AG20443 (cell line): ENCODE measurements at regions not wholly inside any gene's neighbourhood (a gene's known extent, or its start where the extent isn't known, plus 50 kb on each side); places are given as distances from the start of the nearest gene placed in this dataset.
"Not testable (repeated sequence)": the region's sequence is repeated elsewhere in the genome, so short reads cannot be mapped to it uniquely, and the experiment has no call there.

Source experiments
- DNase-seq: peaks from one replicate; pipeline ENCODE4 v3.0.0; 2012; ENCODE audit warnings: low spot score, mixed read lengths

- no peak for DNase-seq
Observed at GRCh38 chr12:47610686-47611252, 95.1 kb downstream of the RPAP3 start.

- no peak for DNase-seq
Observed at GRCh38 chr12:47609806-47610205, 96.0 kb downstream of the RPAP3 start.

- not testable (repeated sequence) for DNase-seq
Observed at GRCh38 chr12:47608671-47609070, 97.2 kb downstream of the RPAP3 start.

- DNase-seq: no peak
Observed at GRCh38 chr12:47604221-47604873, 101.5 kb downstream of the RPAP3 start.

GRCh38 chr12:47602949-47603558 is 102.8 kb downstream of the RPAP3 start:
- DNase-seq: no peak

- DNase-seq: peak; percentile 61
Observed at GRCh38 chr12:47602325-47602724, 103.5 kb downstream of the RPAP3 start.

- no peak for DNase-seq
Observed at GRCh38 chr12:47601071-47601470, 104.8 kb downstream of the RPAP3 start.

GRCh38 chr12:47591795-47592194 is 114.0 kb downstream of the RPAP3 start:
- DNase-seq: no peak

- peak; percentile 65 for DNase-seq
Observed at GRCh38 chr12:47591361-47591791, 114.5 kb downstream of the RPAP3 start.

- peak; percentile 39 for DNase-seq
Observed at GRCh38 chr12:47590771-47591360, 115.0 kb downstream of the RPAP3 start.

GRCh38 chr12:47586952-47587669 is 118.7 kb downstream of the RPAP3 start:
- no peak for DNase-seq

GRCh38 chr12:47585507-47585906 is 120.3 kb downstream of the RPAP3 start:
- DNase-seq: no peak

GRCh38 chr12:47578836-47579235 is 127.0 kb downstream of the RPAP3 start:
- DNase-seq: no peak

- DNase-seq: peak; percentile 23
Observed at GRCh38 chr12:47577206-47577989, 128.4 kb downstream of the RPAP3 start.

- no peak for DNase-seq
Observed at GRCh38 chr12:47576289-47576945, 129.4 kb downstream of the RPAP3 start.

GRCh38 chr12:47574252-47575021 is 131.4 kb downstream of the RPAP3 start:
- DNase-seq: no peak

- DNase-seq: no peak
Observed at GRCh38 chr12:47573146-47573659, 132.6 kb downstream of the RPAP3 start.

- DNase-seq: no peak
Observed at GRCh38 chr12:47570151-47570550, 135.7 kb downstream of the RPAP3 start.

- no peak for DNase-seq
Observed at GRCh38 chr12:47562201-47562600, 143.6 kb downstream of the RPAP3 start.

GRCh38 chr12:47561746-47562145 is 144.1 kb downstream of the RPAP3 start:
- no peak for DNase-seq
